Ascending aorta (tissue), 2 donors: ENCODE measurements at regions not wholly inside any gene's neighbourhood (a gene's known extent, or its start where the extent isn't known, plus 50 kb on each side); places are given as distances from the start of the nearest gene placed in this dataset.
A peak's percentile ranks its signal among the peaks of the same experiment; 100 is the strongest.

Experiments
- DNase-seq, 2 donors: peaks; one replicate each; pipeline ENCODE4 v3.0.0-alpha.2; 2019; ENCODE audit warnings: low spot score in 2 of 2
- H3K27ac ChIP-seq, 2 donors: fragments of 200-600 bp; sonication (generic); one replicate each; pipeline ENCODE4 v1.5.1; 2016 to 2017; ENCODE audit warnings: mild to moderate bottlenecking in 1 of 2
- H3K27me3 ChIP-seq: fragments of 200-600 bp; sonication (generic); one replicate; pipeline ENCODE4 v1.5.1; 2017
- H3K36me3 ChIP-seq, 2 donors: fragments of 200-600 bp; sonication (generic); one replicate each; pipeline ENCODE4 v1.5.1; 2016
- H3K4me1 ChIP-seq, 2 donors: fragments of 200-600 bp; sonication (generic); one replicate each; pipeline ENCODE4 v1.5.1; 2016 to 2017; ENCODE audit warnings: mild to moderate bottlenecking in 1 of 2
- H3K4me3 ChIP-seq, 2 donors: fragments of 200-600 bp; sonication (generic); one replicate each; pipeline ENCODE4 v1.5.1; 2016 to 2017; ENCODE audit warnings: mild to moderate bottlenecking in 1 of 2
- H3K9me3 ChIP-seq, 2 donors: fragments of 200-600 bp; sonication (generic); one replicate each; pipeline ENCODE4 v1.5.1; 2016
- CTCF ChIP-seq, 3 experiments: fragments of 200-600 bp in 2 of 3; fragments of 450-650 bp in 1 of 3; sonication (generic) in 2 of 3; IDR thresholded peaks; one replicate each; pipeline ENCODE4 v1.5.1; 2016 to 2019; ENCODE audit warnings: antibody characterized with exemption in 3 of 3, mild to moderate bottlenecking in 1 of 3, moderate library complexity in 1 of 3
- intact Hi-C: fragments of 100-400 bp; cut with DNase I; formaldehyde crosslinking; loops from one replicate; pipeline ENCODE4 v1.15.1; 2023

GRCh38 chr6:141402489-141402888 lies 730.2 kb upstream of the GJE1 start:
- Histone ChIP-seq H3K27me3 (no peaks in the 10 kb centered on the region), H3K27ac (peak overlapping the region; percentile 68 to 74), H3K9me3 (peaks cover 6 to 7% of the 10 kb centered on the region in 2 donors), H3K36me3 (no peaks in the 10 kb centered on the region), H3K4me1 (peaks cover 5 to 18% of the 10 kb centered on the region in 2 donors), H3K4me3 (no peak overlapping the region)
- intact Hi-C loops: no loop called here
- no peak for DNase-seq
- TF ChIP-seq CTCF (IDR thresholded peaks at IDR 0.05): no peak

DNA sequence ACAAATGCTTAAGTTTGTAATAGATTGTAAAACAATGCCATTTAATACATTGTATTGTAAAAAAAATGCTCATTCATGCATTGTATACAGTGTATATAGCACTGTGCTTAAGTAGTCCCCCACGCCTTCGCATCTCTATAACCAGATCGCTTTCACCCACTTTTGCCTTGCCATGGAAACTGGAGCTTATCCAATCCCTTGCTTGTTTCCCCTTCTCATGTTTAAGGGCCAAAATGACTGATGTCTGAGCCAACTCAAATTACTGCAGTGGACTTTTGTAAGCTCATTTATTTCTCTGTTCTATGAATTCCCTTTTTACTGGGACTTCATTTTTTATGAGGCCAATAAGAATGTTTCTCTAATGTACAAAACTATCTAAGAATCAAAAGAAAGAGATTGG lies 730.9 kb upstream of the GJE1 start:
- TF ChIP-seq CTCF (IDR thresholded peaks at IDR 0.05): no peak
- Histone ChIP-seq H3K36me3 (no peaks in the 10 kb centered on the region), H3K27ac (peak overlapping the region; percentile 68 to 74), H3K4me1 (peaks cover 5 to 18% of the 10 kb centered on the region in 2 donors), H3K27me3 (no peaks in the 10 kb centered on the region), H3K9me3 (peaks cover under 1 to 4% of the 10 kb centered on the region in 2 donors), H3K4me3 (no peak overlapping the region)
- DNase-seq: no peak
- intact Hi-C loops: no loop called here

GRCh38 chr6:141401168-141401567 lies 731.6 kb upstream of the GJE1 start:
- H3K27ac ChIP-seq: peak overlapping the region in 1 of 2 donors; percentile 49
- intact Hi-C loops: no loop called here

DNA sequence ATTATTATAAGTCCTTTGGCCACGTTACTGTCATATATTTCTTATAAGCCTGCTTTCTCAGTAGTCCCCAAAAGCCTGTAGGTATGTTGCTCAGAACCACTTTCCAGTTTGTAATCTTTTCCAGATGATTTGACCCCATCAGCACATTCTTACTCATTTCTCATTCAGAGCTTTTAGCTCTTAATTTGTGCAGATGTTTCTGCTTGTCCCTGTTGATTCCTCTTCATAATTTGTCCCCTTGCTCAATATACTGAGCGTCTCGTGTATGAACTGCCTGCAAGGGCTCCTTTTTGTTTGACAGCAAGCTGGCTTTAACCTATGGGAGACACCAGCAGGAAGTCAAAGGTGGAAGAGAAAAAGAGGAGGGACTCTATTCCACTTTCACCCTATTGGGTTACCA lies 733.8 kb upstream of the GJE1 start:
- no peaks in the 10 kb centered on the region for H3K9me3 ChIP-seq
- TF ChIP-seq CTCF (IDR thresholded peaks at IDR 0.05): no peak
- DNase-seq: no peak
- H3K36me3 ChIP-seq: no peaks in the 10 kb centered on the region
- no peak overlapping the region for H3K27ac ChIP-seq
- intact Hi-C loops: no loop called here
- no peaks in the 10 kb centered on the region for H3K27me3 ChIP-seq
- H3K4me1 ChIP-seq: peaks cover 5 to 18% of the 10 kb centered on the region in 2 donors
- H3K4me3 ChIP-seq: no peak overlapping the region

More at GRCh38 chr6:141401168-141401567, 731.6 kb upstream of the GJE1 start:
- Histone ChIP-seq H3K36me3 (no peaks in the 10 kb centered on the region), H3K9me3 (no peaks in the 10 kb centered on the region), H3K4me3 (no peak overlapping the region), H3K4me1 (peaks cover 5 to 18% of the 10 kb centered on the region in 2 donors), H3K27me3 (no peaks in the 10 kb centered on the region)
- TF ChIP-seq CTCF (IDR thresholded peaks at IDR 0.05): no peak
- no peak for DNase-seq

- no peaks in the 10 kb centered on the region for H3K36me3 ChIP-seq
- no peaks in the 10 kb centered on the region for H3K9me3 ChIP-seq
- no peaks in the 10 kb centered on the region for H3K4me1 ChIP-seq
- no peaks in the 10 kb centered on the region for H3K27me3 ChIP-seq
- H3K4me3 ChIP-seq: no peak overlapping the region
- no peak for DNase-seq
- no peak for TF ChIP-seq CTCF (IDR thresholded peaks at IDR 0.05)
- H3K27ac ChIP-seq: no peak overlapping the region
- intact Hi-C loops: no loop called here
Measured at GRCh38 chr6:141395443-141396008, 737.2 kb upstream of the GJE1 start.

- no peak for TF ChIP-seq CTCF (IDR thresholded peaks at IDR 0.05)
- intact Hi-C loops: no loop called here
- H3K4me1 ChIP-seq: no peaks in the 10 kb centered on the region
- no peak for DNase-seq
- H3K4me3 ChIP-seq: no peak overlapping the region
- H3K36me3 ChIP-seq: no peaks in the 10 kb centered on the region
- no peaks in the 10 kb centered on the region for H3K9me3 ChIP-seq
- H3K27me3 ChIP-seq: no peaks in the 10 kb centered on the region
- no peak overlapping the region for H3K27ac ChIP-seq
Measured at GRCh38 chr6:141394565-141395051, 738.1 kb upstream of the GJE1 start.
